Memory B cell (primary cell): ENCODE measurements at regions not wholly inside any gene's neighbourhood (a gene's known extent, or its start where the extent isn't known, plus 50 kb on each side); places are given as distances from the start of the nearest gene placed in this dataset.

ENCODE experiments used
- ATAC-seq: fragments of 150-1000 bp; cut with Tn5 transposase; 2 replicates; pipeline ENCODE4 v1.10.0; 2021; ENCODE audit warnings: low read depth, mild to moderate bottlenecking, moderate library complexity
- DNase-seq, 2 donors: peaks; one replicate each; pipeline ENCODE4 v3.0.0; 2022; ENCODE audit warnings: low spot score in 2 of 2
- H3K27ac Mint-ChIP-seq: one replicate; pipeline ENCODE4 v1.8.0; 2022; ENCODE audit warnings: mild to moderate bottlenecking, moderate library complexity, mixed read lengths
- H3K27me3 Mint-ChIP-seq: one replicate; pipeline ENCODE4 v1.8.0; 2022; ENCODE audit warnings: mixed read lengths
- H3K36me3 Mint-ChIP-seq: one replicate; pipeline ENCODE4 v1.8.0; 2022; ENCODE audit warnings: mild to moderate bottlenecking, mixed read lengths
- H3K4me1 Mint-ChIP-seq: one replicate; pipeline ENCODE4 v1.8.0; 2022; ENCODE audit warnings: mixed read lengths
- H3K4me3 Mint-ChIP-seq: one replicate; pipeline ENCODE4 v1.8.0; 2022; ENCODE audit warnings: mild to moderate bottlenecking, moderate library complexity, mixed read lengths
- H3K9me3 Mint-ChIP-seq: one replicate; pipeline ENCODE4 v1.8.0; 2022; ENCODE audit warnings: mixed read lengths

DNA sequence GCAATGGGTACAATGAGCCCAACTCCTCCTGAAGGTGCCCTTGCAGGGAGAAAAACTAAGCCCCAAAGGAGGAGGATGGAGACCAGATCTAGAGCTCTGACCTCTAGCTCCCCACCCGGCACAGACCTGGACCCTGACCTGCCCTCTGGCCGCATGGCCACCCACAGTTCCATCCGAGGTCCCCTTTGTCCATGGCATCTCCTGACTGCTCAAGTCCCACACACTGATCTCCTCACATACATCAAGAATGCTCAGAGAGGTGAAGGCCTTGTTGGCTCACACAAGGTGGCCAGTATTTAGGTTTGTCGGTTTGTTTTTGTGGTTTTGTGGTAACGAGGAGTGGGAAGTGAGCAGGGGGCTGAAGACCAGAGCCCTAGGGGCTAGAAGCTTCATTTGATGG, 423.5 kb upstream of the B3GAT1 start:
- Mint-ChIP-seq H3K27me3 (peaks cover 8% of the 10 kb centered on the region), H3K36me3 (no peaks in the 10 kb centered on the region), H3K9me3 (peaks cover 6% of the 10 kb centered on the region), H3K4me3 (no peak overlapping the region), H3K4me1 (no peaks in the 10 kb centered on the region), H3K27ac (no peak overlapping the region)
- DNase-seq = no peak
- no peak for ATAC-seq

GRCh38 chr11:134830312-134830711, 418.3 kb upstream of the B3GAT1 start:
- no peak overlapping the region for H3K4me3 Mint-ChIP-seq
- peaks cover 9% of the 10 kb centered on the region for H3K9me3 Mint-ChIP-seq
- no peaks in the 10 kb centered on the region for H3K36me3 Mint-ChIP-seq
- DNase-seq (no peak), ATAC-seq (no peak)
- H3K4me1 Mint-ChIP-seq = no peaks in the 10 kb centered on the region
- H3K27ac Mint-ChIP-seq = no peak overlapping the region
- H3K27me3 Mint-ChIP-seq = peaks cover 8% of the 10 kb centered on the region

DNA sequence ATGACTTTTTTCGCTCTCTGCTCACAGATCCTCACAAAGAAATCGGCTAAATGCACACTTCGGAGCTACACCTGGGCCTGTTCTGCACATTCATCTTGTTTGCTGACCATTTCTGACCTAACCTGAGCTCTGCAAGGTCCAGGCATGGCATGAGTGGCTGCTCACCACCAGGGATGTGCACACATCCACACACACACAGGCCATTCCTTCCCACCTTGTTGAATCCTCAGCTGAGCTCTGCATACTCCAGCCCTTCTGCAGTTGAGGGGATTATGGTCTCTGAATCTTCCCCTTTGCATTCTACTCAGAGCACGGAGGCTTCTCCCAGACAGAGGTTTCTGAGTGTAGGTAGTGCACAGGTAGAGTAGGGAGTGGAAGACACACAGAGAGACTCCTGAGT, 411.9 kb upstream of the B3GAT1 start:
- H3K27me3 Mint-ChIP-seq = peaks cover 9% of the 10 kb centered on the region

GRCh38 chr11:134822897-134823296, 410.9 kb upstream of the B3GAT1 start:
- Mint-ChIP-seq H3K27ac (no peak overlapping the region), H3K4me1 (no peaks in the 10 kb centered on the region), H3K36me3 (no peaks in the 10 kb centered on the region), H3K4me3 (no peak overlapping the region), H3K9me3 (no peaks in the 10 kb centered on the region), H3K27me3 (peaks cover 14% of the 10 kb centered on the region)
- DNase-seq (no peak), ATAC-seq (no peak)

More for the DNA sequence above, 411.9 kb upstream of the B3GAT1 start:
- Mint-ChIP-seq H3K4me1 (no peaks in the 10 kb centered on the region), H3K36me3 (no peaks in the 10 kb centered on the region), H3K4me3 (no peak overlapping the region), H3K27ac (no peak overlapping the region), H3K9me3 (no peaks in the 10 kb centered on the region)
- no peak for DNase-seq
- no peak for ATAC-seq

GRCh38 chr11:134821422-134821821, 409.4 kb upstream of the B3GAT1 start:
- Mint-ChIP-seq H3K4me3 (no peak overlapping the region), H3K4me1 (no peaks in the 10 kb centered on the region), H3K36me3 (no peaks in the 10 kb centered on the region), H3K27ac (no peak overlapping the region), H3K9me3 (no peaks in the 10 kb centered on the region), H3K27me3 (peaks cover 15% of the 10 kb centered on the region)
- ATAC-seq (no peak), DNase-seq (no peak)

- Mint-ChIP-seq H3K27ac (no peak overlapping the region), H3K9me3 (peaks cover 2% of the 10 kb centered on the region), H3K27me3 (peaks cover 16% of the 10 kb centered on the region), H3K4me1 (no peaks in the 10 kb centered on the region), H3K36me3 (no peaks in the 10 kb centered on the region), H3K4me3 (no peak overlapping the region)
- no peak for DNase-seq
- no peak for ATAC-seq
Observed at GRCh38 chr11:134819041-134819440, 407.0 kb upstream of the B3GAT1 start.

GRCh38 chr11:134818516-134818915, 406.5 kb upstream of the B3GAT1 start:
- peaks cover 11% of the 10 kb centered on the region for H3K27me3 Mint-ChIP-seq
- no peak overlapping the region for H3K27ac Mint-ChIP-seq

DNA sequence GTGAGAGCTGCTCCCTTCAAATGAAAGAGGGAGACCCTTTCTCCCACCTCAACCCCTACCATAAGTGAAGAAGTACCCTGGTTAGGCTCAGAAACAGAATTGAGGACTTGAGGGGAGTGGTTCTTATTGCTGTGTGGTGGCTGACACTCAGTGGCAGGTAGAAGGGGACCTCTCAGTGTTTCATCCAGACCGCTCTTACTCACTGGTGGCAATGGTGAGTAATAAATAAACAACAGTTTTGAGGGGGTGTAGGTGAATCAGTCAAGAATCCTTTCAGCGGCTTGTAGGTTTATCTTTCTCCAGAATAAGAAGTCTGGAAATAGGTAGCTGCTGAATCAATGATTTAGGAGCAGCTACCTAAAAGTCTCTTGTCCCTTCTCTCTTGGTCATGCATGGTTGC, 403.4 kb upstream of the B3GAT1 start:
- no peak overlapping the region for H3K27ac Mint-ChIP-seq

More at GRCh38 chr11:134818516-134818915, 406.5 kb upstream of the B3GAT1 start:
- no peak for ATAC-seq
- no peaks in the 10 kb centered on the region for H3K4me1 Mint-ChIP-seq
- H3K36me3 Mint-ChIP-seq = no peaks in the 10 kb centered on the region
- no peak overlapping the region for H3K4me3 Mint-ChIP-seq
- DNase-seq = no peak
- peaks cover 2% of the 10 kb centered on the region for H3K9me3 Mint-ChIP-seq

DNA sequence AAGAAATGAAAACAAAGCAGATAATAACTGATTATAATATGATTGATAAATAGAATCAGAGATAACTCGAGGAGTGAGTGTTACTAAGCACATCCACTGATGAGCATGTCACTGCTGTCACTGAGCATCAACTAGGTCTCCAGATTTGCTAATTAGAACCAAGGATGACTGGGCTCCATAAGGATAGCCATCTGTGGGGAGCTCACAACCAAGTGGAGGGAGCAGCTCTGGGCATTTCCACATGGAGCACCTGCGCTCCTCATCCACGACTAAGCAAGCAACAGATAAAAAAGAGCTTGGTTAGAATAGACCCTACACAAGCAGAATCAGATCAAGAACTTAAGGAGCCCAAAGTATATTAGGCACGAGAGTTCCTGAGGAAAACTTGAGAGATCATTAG, 396.0 kb upstream of the B3GAT1 start:
- H3K36me3 Mint-ChIP-seq = no peaks in the 10 kb centered on the region
- no peaks in the 10 kb centered on the region for H3K4me1 Mint-ChIP-seq
- H3K9me3 Mint-ChIP-seq = no peaks in the 10 kb centered on the region
- DNase-seq (no peak), ATAC-seq (no peak)
- H3K4me3 Mint-ChIP-seq = no peak overlapping the region
- H3K27me3 Mint-ChIP-seq = peaks cover 2% of the 10 kb centered on the region
- no peak overlapping the region for H3K27ac Mint-ChIP-seq

More for the DNA sequence above, 403.4 kb upstream of the B3GAT1 start:
- Mint-ChIP-seq H3K4me1 (no peaks in the 10 kb centered on the region), H3K27me3 (peaks cover 11% of the 10 kb centered on the region), H3K4me3 (no peak overlapping the region), H3K9me3 (peaks cover 2% of the 10 kb centered on the region), H3K36me3 (no peaks in the 10 kb centered on the region)
- DNase-seq (no peak), ATAC-seq (no peak)

- peaks cover 10% of the 10 kb centered on the region for H3K27me3 Mint-ChIP-seq
- H3K4me1 Mint-ChIP-seq = no peaks in the 10 kb centered on the region
- no peak for DNase-seq
Observed at GRCh38 chr11:134802598-134802997, 390.6 kb upstream of the B3GAT1 start.

DNA sequence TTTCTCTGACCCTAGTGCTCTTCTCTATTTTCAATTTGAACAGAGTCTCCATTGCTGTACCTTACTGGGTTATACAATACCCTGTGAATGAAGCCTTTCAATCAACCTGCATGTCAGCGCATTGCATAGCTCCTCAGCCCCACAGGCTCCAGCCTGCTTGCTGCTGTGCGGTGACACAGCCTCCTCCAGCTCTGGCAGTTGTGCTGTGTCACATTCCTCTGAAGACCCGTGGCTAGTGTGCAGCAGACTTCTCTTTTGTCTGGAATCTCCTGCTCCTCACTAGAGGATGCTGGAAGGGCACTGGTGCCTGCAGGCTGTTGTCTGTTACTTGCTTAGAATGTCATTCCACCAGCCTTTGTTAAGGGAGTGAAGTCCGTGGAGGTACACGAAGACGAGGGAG, 390.1 kb upstream of the B3GAT1 start:
- ATAC-seq (no peak), DNase-seq (no peak)
- Mint-ChIP-seq H3K4me3 (no peak overlapping the region), H3K36me3 (no peaks in the 10 kb centered on the region), H3K27ac (no peak overlapping the region), H3K4me1 (no peaks in the 10 kb centered on the region), H3K27me3 (peaks cover 10% of the 10 kb centered on the region), H3K9me3 (no peaks in the 10 kb centered on the region)

More at GRCh38 chr11:134802598-134802997, 390.6 kb upstream of the B3GAT1 start:
- Mint-ChIP-seq H3K27ac (no peak overlapping the region), H3K4me3 (no peak overlapping the region), H3K36me3 (no peaks in the 10 kb centered on the region), H3K9me3 (no peaks in the 10 kb centered on the region)
- no peak for ATAC-seq

GRCh38 chr11:134801570-134801969, 389.5 kb upstream of the B3GAT1 start:
- ATAC-seq (no peak), DNase-seq (no peak)
- H3K27ac Mint-ChIP-seq = no peak overlapping the region
- H3K4me3 Mint-ChIP-seq = no peak overlapping the region
- H3K4me1 Mint-ChIP-seq = no peaks in the 10 kb centered on the region
- no peaks in the 10 kb centered on the region for H3K9me3 Mint-ChIP-seq
- peaks cover 10% of the 10 kb centered on the region for H3K27me3 Mint-ChIP-seq
- no peaks in the 10 kb centered on the region for H3K36me3 Mint-ChIP-seq

GRCh38 chr11:134800826-134801225, 388.8 kb upstream of the B3GAT1 start:
- Mint-ChIP-seq H3K27ac (no peak overlapping the region), H3K4me1 (no peaks in the 10 kb centered on the region), H3K27me3 (peaks cover 8% of the 10 kb centered on the region), H3K9me3 (no peaks in the 10 kb centered on the region), H3K4me3 (no peak overlapping the region), H3K36me3 (no peaks in the 10 kb centered on the region)
- no peak for DNase-seq
- no peak for ATAC-seq

- Mint-ChIP-seq H3K36me3 (no peaks in the 10 kb centered on the region), H3K4me3 (no peak overlapping the region), H3K27ac (no peak overlapping the region), H3K4me1 (no peaks in the 10 kb centered on the region), H3K9me3 (no peaks in the 10 kb centered on the region), H3K27me3 (peaks cover 8% of the 10 kb centered on the region)
- ATAC-seq (no peak), DNase-seq (no peak)
Observed at GRCh38 chr11:134800130-134800529, 388.1 kb upstream of the B3GAT1 start.

- H3K4me3 Mint-ChIP-seq = no peak overlapping the region
- DNase-seq (no peak), ATAC-seq (no peak)
- no peak overlapping the region for H3K27ac Mint-ChIP-seq
- peaks cover 8% of the 10 kb centered on the region for H3K27me3 Mint-ChIP-seq
- no peaks in the 10 kb centered on the region for H3K4me1 Mint-ChIP-seq
- no peaks in the 10 kb centered on the region for H3K36me3 Mint-ChIP-seq
- no peaks in the 10 kb centered on the region for H3K9me3 Mint-ChIP-seq
Observed at GRCh38 chr11:134799386-134799785, 387.3 kb upstream of the B3GAT1 start.
